ENCODE measurements at regions not wholly inside any gene's neighbourhood (a gene's known extent, or its start where the extent isn't known, plus 50 kb on each side); places are given as distances from the start of the nearest gene placed in this dataset.
"Not testable (repeated sequence)": the region's sequence is repeated elsewhere in the genome, so short reads cannot be mapped to it uniquely, and the experiment has no call there.

GRCh38 chr16:64356267-64356666, 765.6 kb downstream of the CDH11 start:
- no peaks in the 10 kb centered on the region for H3K4me1 ChIP-seq
- no peaks in the 10 kb centered on the region for H3K9me3 ChIP-seq
- no peaks in the 10 kb centered on the region for H3K27me3 ChIP-seq
- no peak for DNase-seq
- no peak for TF ChIP-seq CTCF (IDR thresholded peaks at IDR 0.05; ENCODE audit: low read depth, low read length)
- no peaks in the 10 kb centered on the region for H3K36me3 ChIP-seq
- H3K4me3 ChIP-seq (ENCODE audit: low read depth, low read length) = no peak overlapping the region

GRCh38 chr16:64352246-64352645, 769.6 kb downstream of the CDH11 start:
- TF ChIP-seq CTCF (IDR thresholded peaks at IDR 0.05; ENCODE audit: low read depth, low read length) = no peak
- Histone ChIP-seq H3K9me3 (no peaks in the 10 kb centered on the region), H3K36me3 (no peaks in the 10 kb centered on the region), H3K4me1 (no peaks in the 10 kb centered on the region), H3K4me3 (ENCODE audit: low read depth, low read length) (no peak overlapping the region), H3K27me3 (no peaks in the 10 kb centered on the region)
- DNase-seq = no peak

- no peak for DNase-seq
- H3K9me3 ChIP-seq = no peaks in the 10 kb centered on the region
- H3K36me3 ChIP-seq = no peaks in the 10 kb centered on the region
- no peak overlapping the region for H3K4me3 ChIP-seq (ENCODE audit: low read depth, low read length)
- no peaks in the 10 kb centered on the region for H3K4me1 ChIP-seq
- no peak for TF ChIP-seq CTCF (IDR thresholded peaks at IDR 0.05; ENCODE audit: low read depth, low read length)
- H3K27me3 ChIP-seq = no peaks in the 10 kb centered on the region
These were observed 770.7 kb downstream of the CDH11 start for GRCh38 chr16:64351121-64351520.

GRCh38 chr16:64346080-64346479, 775.8 kb downstream of the CDH11 start:
- H3K27me3 ChIP-seq = no peaks in the 10 kb centered on the region
- no peak overlapping the region for H3K4me3 ChIP-seq (ENCODE audit: low read depth, low read length)
- no peaks in the 10 kb centered on the region for H3K36me3 ChIP-seq
- no peak for DNase-seq
- TF ChIP-seq CTCF (IDR thresholded peaks at IDR 0.05; ENCODE audit: low read depth, low read length) = no peak
- no peaks in the 10 kb centered on the region for H3K9me3 ChIP-seq
- no peaks in the 10 kb centered on the region for H3K4me1 ChIP-seq

- DNase-seq = no peak
- no peak for TF ChIP-seq CTCF (IDR thresholded peaks at IDR 0.05; ENCODE audit: low read depth, low read length)
- Histone ChIP-seq H3K4me3 (ENCODE audit: low read depth, low read length) (no peak overlapping the region), H3K27me3 (no peaks in the 10 kb centered on the region), H3K4me1 (no peaks in the 10 kb centered on the region), H3K9me3 (no peaks in the 10 kb centered on the region), H3K36me3 (no peaks in the 10 kb centered on the region)
These were observed 776.7 kb downstream of the CDH11 start for GRCh38 chr16:64345142-64345541.

GRCh38 chr16:64343820-64344443, 777.9 kb downstream of the CDH11 start:
- DNase-seq; H3K4me3 ChIP-seq (ENCODE audit: low read depth, low read length): not testable (repeated sequence)

More at GRCh38 chr16:64343820-64344443, 777.9 kb downstream of the CDH11 start:
- not testable (repeated sequence) for H3K27me3 ChIP-seq, H3K4me1 ChIP-seq, H3K36me3 ChIP-seq, H3K9me3 ChIP-seq
